Suprapubic skin (tissue), 4 donors: ENCODE measurements at regions not wholly inside any gene's neighbourhood (a gene's known extent, or its start where the extent isn't known, plus 50 kb on each side); places are given as distances from the start of the nearest gene placed in this dataset.

ENCODE experiments used
- DNase-seq, 2 donors: peaks; one replicate each; pipeline ENCODE4 v3.0.0-alpha.2; 2019; ENCODE audit warnings: low spot score in 2 of 2
- H3K27ac ChIP-seq: fragments of 200-600 bp; sonication (generic); one replicate; pipeline ENCODE4 v1.5.1; 2019
- H3K27me3 ChIP-seq: fragments of 200-600 bp; sonication (generic); one replicate; pipeline ENCODE4 v1.5.1; 2019
- H3K36me3 ChIP-seq: fragments of 200-600 bp; sonication (generic); one replicate; pipeline ENCODE4 v1.5.1; 2019
- H3K4me1 ChIP-seq: fragments of 200-600 bp; sonication (generic); one replicate; pipeline ENCODE4 v1.5.1; 2019
- H3K4me3 ChIP-seq: fragments of 200-600 bp; sonication (generic); one replicate; pipeline ENCODE4 v1.5.1; 2019; ENCODE audit warnings: mild to moderate bottlenecking
- H3K9me3 ChIP-seq: fragments of 200-600 bp; sonication (generic); one replicate; pipeline ENCODE4 v1.5.1; 2019
- EP300 ChIP-seq: sonication (generic); formaldehyde crosslinking; IDR thresholded peaks from one replicate; pipeline ENCODE4 v1.6.1; 2017; ENCODE audit warnings: antibody characterized with exemption
- POLR2A ChIP-seq, 2 donors: fragments of 450-650 bp; IDR thresholded peaks; one replicate each; pipeline ENCODE4 v1.6.1; 2017; ENCODE audit warnings: antibody characterized with exemption in 2 of 2, mild to moderate bottlenecking in 2 of 2, moderate library complexity in 2 of 2
- POLR2AphosphoS5 ChIP-seq, 3 donors: sonication (generic); formaldehyde crosslinking; IDR thresholded peaks; one replicate each; pipeline ENCODE4 v1.6.1; 2017; ENCODE audit warnings: antibody characterized with exemption in 3 of 3
- WGBS: methylation state at CpG from one replicate; pipeline ENCODE4 v1.1.5; 2018; 5-methylcytosine and 5-hydroxymethylcytosine counted together
- TF ChIP-seq, protein P1 (sequence below), 2 donors: fragments of 200-600 bp in 1 of 2; fragments of 450-650 bp in 1 of 2; sonication (generic) in 1 of 2; IDR thresholded peaks; one replicate each; pipeline ENCODE4 v1.5.1; 2016 to 2019; ENCODE audit warnings: antibody characterized with exemption in 2 of 2, mild to moderate bottlenecking in 1 of 2, moderate library complexity in 1 of 2

DNA sequence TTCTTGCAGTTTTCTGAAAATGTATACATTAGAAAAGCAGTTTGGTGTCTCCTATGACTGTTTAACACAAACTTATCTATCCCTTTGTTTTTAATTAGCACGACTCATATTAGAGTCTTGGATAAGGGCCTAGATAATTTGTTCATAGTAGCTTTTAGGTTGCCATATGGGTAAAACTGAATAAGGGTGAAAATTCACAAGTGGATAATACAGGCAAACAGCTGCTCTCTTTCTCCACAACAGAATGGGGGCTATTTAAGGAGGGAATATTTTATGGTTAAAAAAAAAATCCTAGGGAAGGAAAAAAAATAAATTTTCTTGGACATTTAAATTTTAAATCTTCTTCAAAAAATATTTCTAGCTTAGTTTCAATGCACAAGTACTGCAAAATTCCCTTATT, 1416.1 kb downstream of the GATA3 start:
- TF ChIP-seq POLR2A (IDR thresholded peaks at IDR 0.05) (no peak), EP300 (no peak), POLR2AphosphoS5 (IDR thresholded peaks at IDR 0.05) (no peak)
- TF ChIP-seq, protein P1, sequence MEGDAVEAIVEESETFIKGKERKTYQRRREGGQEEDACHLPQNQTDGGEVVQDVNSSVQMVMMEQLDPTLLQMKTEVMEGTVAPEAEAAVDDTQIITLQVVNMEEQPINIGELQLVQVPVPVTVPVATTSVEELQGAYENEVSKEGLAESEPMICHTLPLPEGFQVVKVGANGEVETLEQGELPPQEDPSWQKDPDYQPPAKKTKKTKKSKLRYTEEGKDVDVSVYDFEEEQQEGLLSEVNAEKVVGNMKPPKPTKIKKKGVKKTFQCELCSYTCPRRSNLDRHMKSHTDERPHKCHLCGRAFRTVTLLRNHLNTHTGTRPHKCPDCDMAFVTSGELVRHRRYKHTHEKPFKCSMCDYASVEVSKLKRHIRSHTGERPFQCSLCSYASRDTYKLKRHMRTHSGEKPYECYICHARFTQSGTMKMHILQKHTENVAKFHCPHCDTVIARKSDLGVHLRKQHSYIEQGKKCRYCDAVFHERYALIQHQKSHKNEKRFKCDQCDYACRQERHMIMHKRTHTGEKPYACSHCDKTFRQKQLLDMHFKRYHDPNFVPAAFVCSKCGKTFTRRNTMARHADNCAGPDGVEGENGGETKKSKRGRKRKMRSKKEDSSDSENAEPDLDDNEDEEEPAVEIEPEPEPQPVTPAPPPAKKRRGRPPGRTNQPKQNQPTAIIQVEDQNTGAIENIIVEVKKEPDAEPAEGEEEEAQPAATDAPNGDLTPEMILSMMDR (IDR thresholded peaks at IDR 0.05), result no peak
- Histone ChIP-seq H3K36me3 (no peaks in the 10 kb centered on the region), H3K4me3 (no peak overlapping the region), H3K4me1 (no peaks in the 10 kb centered on the region), H3K9me3 (no peaks in the 10 kb centered on the region), H3K27ac (no peak overlapping the region), H3K27me3 (no peaks in the 10 kb centered on the region)
- no peak for DNase-seq
- WGBS, result 51% methylated on average over 1 of the region's 1 CpG

DNA sequence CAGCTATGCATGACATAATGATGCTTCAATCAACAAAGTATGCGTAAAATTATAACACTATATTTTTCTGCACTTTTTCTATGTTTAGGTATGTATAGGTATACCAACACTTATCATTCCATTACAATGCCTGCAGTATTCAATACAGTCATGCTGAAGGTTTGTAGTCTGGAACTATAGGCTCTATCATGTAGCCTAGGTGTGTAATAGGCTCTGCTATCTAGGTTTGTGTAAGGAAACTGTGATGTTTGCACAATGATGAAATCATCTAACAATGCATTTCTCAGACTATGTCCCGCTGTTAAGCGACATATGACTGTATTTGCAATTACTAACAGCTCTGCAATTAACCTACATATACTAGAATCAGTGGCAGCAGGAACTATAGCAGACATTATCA, 1447.5 kb downstream of the GATA3 start:
- H3K27me3 ChIP-seq, result no peaks in the 10 kb centered on the region
- H3K4me1 ChIP-seq, result no peaks in the 10 kb centered on the region
- no peak for DNase-seq
- no peaks in the 10 kb centered on the region for H3K9me3 ChIP-seq
- no peaks in the 10 kb centered on the region for H3K36me3 ChIP-seq
- H3K4me3 ChIP-seq, result no peak overlapping the region
- no peak overlapping the region for H3K27ac ChIP-seq
- no peak for TF ChIP-seq POLR2A (IDR thresholded peaks at IDR 0.05)
- WGBS, result 98% methylated on average over 3 of the region's 3 CpGs

DNA sequence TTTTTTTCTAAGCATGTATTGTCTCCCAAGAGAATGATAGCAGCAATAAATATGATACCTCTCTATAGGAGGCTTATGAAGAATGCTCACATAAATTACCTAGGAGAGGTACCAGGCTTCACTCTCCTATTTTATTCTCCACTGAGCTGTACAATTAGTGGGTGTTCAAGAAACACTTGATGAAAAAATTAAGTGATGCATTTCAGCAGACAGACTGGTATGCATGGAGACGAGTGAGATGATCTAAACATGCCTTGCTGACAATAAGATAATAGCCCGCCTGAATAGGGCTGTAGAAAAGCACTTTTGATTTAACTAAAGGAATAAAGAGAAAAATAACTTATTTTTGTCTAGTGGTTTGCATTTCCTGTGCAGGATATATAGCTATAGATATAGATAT, 1449.7 kb downstream of the GATA3 start:
- H3K9me3 ChIP-seq, result no peaks in the 10 kb centered on the region
- DNase-seq, result no peak
- no peak overlapping the region for H3K27ac ChIP-seq
- WGBS, result 79% methylated on average over 2 of the region's 2 CpGs
- no peak overlapping the region for H3K4me3 ChIP-seq
- H3K36me3 ChIP-seq, result no peaks in the 10 kb centered on the region
- TF ChIP-seq EP300 (no peak), POLR2AphosphoS5 (IDR thresholded peaks at IDR 0.05) (no peak)
- TF ChIP-seq, protein P1 (IDR thresholded peaks at IDR 0.05), result no peak
- H3K4me1 ChIP-seq, result no peaks in the 10 kb centered on the region
- no peaks in the 10 kb centered on the region for H3K27me3 ChIP-seq

DNA sequence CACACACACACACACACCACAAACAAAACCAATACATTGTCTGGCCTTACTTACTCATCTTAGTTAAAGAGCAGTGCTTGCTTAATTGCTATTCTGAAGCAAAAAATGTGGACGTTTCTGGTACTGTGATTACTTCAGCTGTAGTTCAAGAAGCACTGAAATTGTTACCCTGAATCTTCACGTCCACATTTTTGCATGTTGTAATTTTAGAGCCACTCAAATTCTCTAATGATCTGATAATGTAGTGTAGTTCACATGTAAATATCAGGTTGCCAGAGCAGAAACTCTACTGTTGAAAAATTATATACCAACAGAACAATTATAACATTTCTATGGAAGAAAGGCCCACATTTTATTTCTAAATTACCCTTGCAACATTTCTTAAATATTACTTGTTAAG, 1451.1 kb downstream of the GATA3 start:
- H3K4me1 ChIP-seq, result no peaks in the 10 kb centered on the region
- no peak overlapping the region for H3K4me3 ChIP-seq
- DNase-seq, result no peak
- no peak overlapping the region for H3K27ac ChIP-seq
- H3K9me3 ChIP-seq, result no peaks in the 10 kb centered on the region
- no peaks in the 10 kb centered on the region for H3K27me3 ChIP-seq
- no peak for TF ChIP-seq POLR2AphosphoS5 (IDR thresholded peaks at IDR 0.05)
- no peak for TF ChIP-seq EP300
- TF ChIP-seq POLR2A (IDR thresholded peaks at IDR 0.05), result no peak
- TF ChIP-seq, protein P1 (IDR thresholded peaks at IDR 0.05), result no peak
- H3K36me3 ChIP-seq, result no peaks in the 10 kb centered on the region
- 27% methylated on average over 2 of the region's 2 CpGs for WGBS

DNA sequence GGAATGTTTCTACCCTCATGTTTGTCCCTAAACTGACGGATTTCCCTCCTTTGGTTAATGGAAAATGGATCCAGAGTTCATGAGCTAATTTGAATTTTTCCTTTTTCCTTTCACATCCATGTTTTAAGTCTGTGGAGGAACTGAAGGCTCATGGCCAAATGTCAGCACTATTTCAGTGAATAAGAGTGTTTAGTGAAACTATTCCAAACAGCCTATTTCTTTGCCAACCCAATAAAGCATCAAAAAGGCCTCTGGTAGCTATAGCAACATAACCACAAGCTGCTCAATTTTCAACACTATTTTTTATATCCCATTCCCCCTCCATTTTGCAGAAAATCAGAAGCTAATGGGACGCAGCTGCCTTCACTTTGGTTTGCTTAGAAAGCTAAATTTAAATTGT, 1454.1 kb downstream of the GATA3 start:
- Histone ChIP-seq H3K9me3 (no peaks in the 10 kb centered on the region), H3K4me3 (no peak overlapping the region), H3K27ac (no peak overlapping the region), H3K27me3 (no peaks in the 10 kb centered on the region), H3K36me3 (no peaks in the 10 kb centered on the region), H3K4me1 (no peaks in the 10 kb centered on the region)
- WGBS, result 41% methylated on average over 2 of the region's 2 CpGs
- TF ChIP-seq EP300 (no peak), POLR2AphosphoS5 (IDR thresholded peaks at IDR 0.05) (no peak), POLR2A (IDR thresholded peaks at IDR 0.05) (no peak)
- TF ChIP-seq, protein P1 (IDR thresholded peaks at IDR 0.05), result no peak
- DNase-seq, result no peak

DNA sequence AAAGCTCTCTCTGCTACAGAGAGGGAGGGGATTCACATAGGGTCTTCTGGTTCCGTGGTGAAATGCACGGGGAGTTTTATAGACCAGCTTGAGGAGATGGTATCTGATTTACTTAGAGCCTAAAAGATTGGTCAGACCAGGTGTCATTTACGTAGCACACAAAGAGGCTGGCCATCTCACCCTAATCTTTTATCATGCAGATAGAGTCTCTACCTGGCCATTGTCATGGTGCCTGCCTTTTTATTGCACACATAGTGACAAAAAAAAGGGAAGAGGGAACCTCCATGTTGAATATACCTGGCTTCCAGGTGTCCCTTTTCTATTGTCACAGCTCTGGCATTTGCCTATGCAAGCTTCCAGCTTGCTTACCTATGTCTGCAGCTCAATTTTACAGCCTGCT, 1456.1 kb downstream of the GATA3 start:
- no peak overlapping the region for H3K4me3 ChIP-seq
- no peak for DNase-seq
- no peaks in the 10 kb centered on the region for H3K27me3 ChIP-seq
- WGBS, result 48% methylated on average over 3 of the region's 3 CpGs
- no peaks in the 10 kb centered on the region for H3K36me3 ChIP-seq
- no peaks in the 10 kb centered on the region for H3K9me3 ChIP-seq
- no peak for TF ChIP-seq EP300
- TF ChIP-seq POLR2A (IDR thresholded peaks at IDR 0.05), result no peak
- TF ChIP-seq, protein P1 (IDR thresholded peaks at IDR 0.05), result no peak
- no peak for TF ChIP-seq POLR2AphosphoS5 (IDR thresholded peaks at IDR 0.05)
- no peaks in the 10 kb centered on the region for H3K4me1 ChIP-seq
- H3K27ac ChIP-seq, result no peak overlapping the region
